MM.1S (cell line): ENCODE measurements at regions not wholly inside any gene's neighbourhood (a gene's known extent, or its start where the extent isn't known, plus 50 kb on each side); places are given as distances from the start of the nearest gene placed in this dataset.

Experiments used
- DNase-seq: peaks from one replicate; pipeline ENCODE4 v3.0.0-alpha.2; 2015
- H2AFZ ChIP-seq: fragments of 300-600 bp; sonication (generic); 2 replicates; pipeline ENCODE4 v1.6.0; 2016; ENCODE audit warnings: antibody characterized with exemption, low read length
- H3F3A ChIP-seq: fragments of 300-600 bp; sonication (generic); 2 replicates; pipeline ENCODE4 v1.6.1; 2016; ENCODE audit warnings: mild to moderate bottlenecking, antibody characterized with exemption, low read length, moderate library complexity, mixed read lengths; ENCODE audit not compliant: insufficient read depth
- H3K27ac ChIP-seq: fragments of 300-600 bp; sonication (generic); 2 replicates; pipeline ENCODE4 v1.5.1; 2016; ENCODE audit warnings: mild to moderate bottlenecking, low read length
- H3K27me3 ChIP-seq: fragments of 300-600 bp; sonication (generic); replicated peaks from 2 replicates; pipeline ENCODE4 v1.6.0; 2016; ENCODE audit warnings: low read length; ENCODE audit not compliant: insufficient read depth
- H3K36me3 ChIP-seq: fragments of 300-600 bp; sonication (generic); replicated peaks from 2 replicates; pipeline ENCODE4 v1.6.1; 2016; ENCODE audit warnings: mild to moderate bottlenecking, low read length, mixed read lengths; ENCODE audit not compliant: insufficient read depth
- H3K4me1 ChIP-seq: fragments of 300-600 bp; sonication (generic); 2 replicates; pipeline ENCODE4 v1.6.1; 2016; ENCODE audit warnings: low read length, mixed read lengths
- H3K4me2 ChIP-seq: fragments of 300-600 bp; sonication (generic); 2 replicates; pipeline ENCODE4 v1.6.0; 2016; ENCODE audit warnings: low read depth, low read length
- H3K4me3 ChIP-seq: fragments of 300-600 bp; sonication (generic); 2 replicates; pipeline ENCODE4 v1.5.1; 2016; ENCODE audit warnings: low read length, mixed read lengths
- H3K79me2 ChIP-seq: fragments of 300-600 bp; sonication (generic); 2 replicates; pipeline ENCODE4 v1.6.1; 2016; ENCODE audit warnings: mixed run types, low read length, mixed read lengths
- H3K9ac ChIP-seq: fragments of 300-600 bp; sonication (generic); 2 replicates; pipeline ENCODE4 v1.6.1; 2016; ENCODE audit warnings: low read length, mixed read lengths
- H3K9me2 ChIP-seq: fragments of 300-600 bp; sonication (generic); replicated peaks from 2 replicates; pipeline ENCODE4 v1.6.1; 2016; ENCODE audit warnings: mild to moderate bottlenecking, low read length, mixed read lengths; ENCODE audit not compliant: insufficient read depth
- H3K9me3 ChIP-seq: fragments of 300-600 bp; sonication (generic); replicated peaks from 2 replicates; pipeline ENCODE4 v1.6.1; 2016; ENCODE audit warnings: mild to moderate bottlenecking, low read length, mixed read lengths; ENCODE audit not compliant: insufficient read depth
- H4K20me1 ChIP-seq: fragments of 300-600 bp; sonication (generic); 2 replicates; pipeline ENCODE4 v1.6.1; 2016; ENCODE audit warnings: mild to moderate bottlenecking, low read length, moderate library complexity, mixed read lengths; ENCODE audit not compliant: insufficient read depth
- EZH2 ChIP-seq: fragments of 300-600 bp; sonication (generic); optimal IDR thresholded peaks from 2 replicates; pipeline ENCODE3; 2017; ENCODE audit warnings: low read depth, mild to moderate bottlenecking, antibody characterized with exemption, low read length, mixed read lengths
- EZH2phosphoT487 ChIP-seq: fragments of 300-600 bp; sonication (generic); IDR thresholded peaks from 2 replicates; pipeline ENCODE4 v1.6.1; 2018; ENCODE audit warnings: antibody characterized with exemption, low read length
- TF ChIP-seq, protein P1 (sequence below): fragments of 300-600 bp; sonication (generic); IDR thresholded peaks from 2 replicates; pipeline ENCODE4 v1.5.1; 2016; ENCODE audit warnings: antibody characterized with exemption, low read length, mixed read lengths

DNA sequence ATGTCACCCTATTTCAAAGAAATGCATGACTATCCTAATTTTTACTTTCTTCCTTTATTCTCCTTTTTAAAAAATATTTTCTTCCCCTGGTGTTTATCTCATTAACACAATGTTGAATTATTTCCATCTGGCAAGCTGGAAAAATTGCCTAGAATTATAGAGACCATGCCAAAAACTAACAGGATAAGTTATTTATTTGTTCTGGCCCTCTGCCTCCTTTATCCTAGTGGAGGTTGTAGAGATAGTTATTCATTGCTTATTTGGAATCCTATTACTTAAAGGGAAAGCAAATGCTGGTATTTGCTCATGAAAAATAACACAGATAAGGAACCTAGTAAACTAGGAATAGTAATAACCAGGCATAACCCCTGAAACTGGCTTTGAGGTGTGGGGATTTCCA is 684.9 kb upstream of the KIF2B start:
- H3K27me3 ChIP-seq = no peaks in the 10 kb centered on the region
- no peaks in the 10 kb centered on the region for H3K9me2 ChIP-seq
- H3F3A ChIP-seq = no peaks in the 10 kb centered on the region
- no peak for DNase-seq
- H3K36me3 ChIP-seq = no peaks in the 10 kb centered on the region
- TF ChIP-seq EZH2 (no peak), EZH2phosphoT487 (no peak)
- TF ChIP-seq, protein P1, sequence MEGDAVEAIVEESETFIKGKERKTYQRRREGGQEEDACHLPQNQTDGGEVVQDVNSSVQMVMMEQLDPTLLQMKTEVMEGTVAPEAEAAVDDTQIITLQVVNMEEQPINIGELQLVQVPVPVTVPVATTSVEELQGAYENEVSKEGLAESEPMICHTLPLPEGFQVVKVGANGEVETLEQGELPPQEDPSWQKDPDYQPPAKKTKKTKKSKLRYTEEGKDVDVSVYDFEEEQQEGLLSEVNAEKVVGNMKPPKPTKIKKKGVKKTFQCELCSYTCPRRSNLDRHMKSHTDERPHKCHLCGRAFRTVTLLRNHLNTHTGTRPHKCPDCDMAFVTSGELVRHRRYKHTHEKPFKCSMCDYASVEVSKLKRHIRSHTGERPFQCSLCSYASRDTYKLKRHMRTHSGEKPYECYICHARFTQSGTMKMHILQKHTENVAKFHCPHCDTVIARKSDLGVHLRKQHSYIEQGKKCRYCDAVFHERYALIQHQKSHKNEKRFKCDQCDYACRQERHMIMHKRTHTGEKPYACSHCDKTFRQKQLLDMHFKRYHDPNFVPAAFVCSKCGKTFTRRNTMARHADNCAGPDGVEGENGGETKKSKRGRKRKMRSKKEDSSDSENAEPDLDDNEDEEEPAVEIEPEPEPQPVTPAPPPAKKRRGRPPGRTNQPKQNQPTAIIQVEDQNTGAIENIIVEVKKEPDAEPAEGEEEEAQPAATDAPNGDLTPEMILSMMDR = no peak
- no peak overlapping the region for H3K4me3 ChIP-seq
- H3K9ac ChIP-seq = no peak overlapping the region
- H3K9me3 ChIP-seq = no peaks in the 10 kb centered on the region
- no peaks in the 10 kb centered on the region for H4K20me1 ChIP-seq
- H3K27ac ChIP-seq = no peak overlapping the region
- H3K79me2 ChIP-seq = no peaks in the 10 kb centered on the region
- peaks cover 14% of the 10 kb centered on the region for H3K4me1 ChIP-seq
- H2AFZ ChIP-seq = no peak overlapping the region
- peak overlapping the region; percentile 11 for H3K4me2 ChIP-seq

DNA sequence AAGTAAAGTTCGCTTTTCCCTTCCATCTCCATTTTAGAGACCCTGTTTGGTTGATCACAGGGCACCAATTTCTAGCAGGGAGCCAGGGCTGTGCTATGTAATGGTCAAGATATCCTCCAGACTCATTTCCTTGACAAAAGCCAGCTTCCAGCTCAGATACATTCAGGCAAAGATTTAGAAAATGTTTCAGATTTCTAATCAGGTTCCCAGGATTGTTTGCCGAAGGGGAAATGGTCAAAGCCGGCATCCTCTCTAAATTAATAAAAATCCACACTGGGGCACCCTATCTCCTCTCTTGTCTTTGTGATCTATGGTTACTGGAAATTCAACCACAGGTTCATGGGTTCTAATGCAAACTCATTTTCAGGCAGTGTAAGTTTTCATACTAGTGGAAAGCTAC is 686.8 kb upstream of the KIF2B start:
- DNase-seq = no peak
- Histone ChIP-seq H3K9me3 (no peaks in the 10 kb centered on the region), H3K9ac (no peak overlapping the region), H3K27me3 (no peaks in the 10 kb centered on the region), H3F3A (no peaks in the 10 kb centered on the region), H3K4me3 (no peak overlapping the region), H4K20me1 (no peaks in the 10 kb centered on the region), H3K4me1 (peaks cover 10% of the 10 kb centered on the region; the same call in 1 of the 2 replicates), H3K36me3 (no peaks in the 10 kb centered on the region), H3K9me2 (no peaks in the 10 kb centered on the region), H3K79me2 (no peaks in the 10 kb centered on the region), H3K4me2 (no peak overlapping the region), H2AFZ (no peak overlapping the region), H3K27ac (no peak overlapping the region)
- TF ChIP-seq, protein P1 = no peak
- TF ChIP-seq EZH2 (no peak), EZH2phosphoT487 (no peak)

DNA sequence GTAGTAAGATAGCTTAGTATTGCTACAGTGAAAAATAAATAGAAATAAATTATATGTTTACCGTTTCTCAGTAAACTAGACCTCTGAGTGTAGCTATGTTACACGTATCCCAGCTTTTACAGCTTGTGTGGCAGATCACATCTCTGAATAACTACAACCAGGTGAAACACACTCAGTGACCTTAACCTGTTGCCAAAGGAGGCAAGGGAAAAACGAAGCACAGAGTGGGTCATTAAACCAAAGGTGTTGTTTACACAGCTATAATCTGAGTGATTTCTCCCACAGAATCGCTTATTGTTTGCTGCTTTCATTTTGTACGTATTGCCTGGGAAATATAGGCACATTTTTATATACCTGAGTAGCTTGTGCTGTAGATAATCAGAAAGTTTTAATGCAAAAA is 688.2 kb upstream of the KIF2B start:
- Histone ChIP-seq H3K27ac (no peak overlapping the region), H3K4me3 (no peak overlapping the region), H4K20me1 (no peaks in the 10 kb centered on the region), H3K9me3 (no peaks in the 10 kb centered on the region), H3K9me2 (no peaks in the 10 kb centered on the region), H3K27me3 (no peaks in the 10 kb centered on the region), H3K79me2 (no peaks in the 10 kb centered on the region), H3K4me2 (peak overlapping the region; percentile 28; the same call in 1 of the 2 replicates), H3K9ac (no peak overlapping the region), H3F3A (no peaks in the 10 kb centered on the region), H3K36me3 (no peaks in the 10 kb centered on the region), H3K4me1 (peaks cover 10% of the 10 kb centered on the region; the same call in 1 of the 2 replicates), H2AFZ (0 out of 2 replicates have a peak overlapping the region, but pooled peaks have one; percentile 12)
- no peak for TF ChIP-seq EZH2
- TF ChIP-seq, protein P1 = no peak
- TF ChIP-seq EZH2phosphoT487 = no peak
- no peak for DNase-seq
